Mucosa of stomach (tissue), 1 donor: ENCODE measurements at regions not wholly inside any gene's neighbourhood (a gene's known extent, or its start where the extent isn't known, plus 50 kb on each side); places are given as distances from the start of the nearest gene placed in this dataset.
A peak's percentile ranks its signal among the peaks of the same experiment; 100 is the strongest.

Source experiments
- H3K27me3 ChIP-seq: one replicate; pipeline ENCODE4 v1.7.0; 2013; ENCODE audit warnings: mild to moderate bottlenecking, low read length; ENCODE audit not compliant: control insufficient read depth, insufficient read depth
- H3K36me3 ChIP-seq: one replicate; pipeline ENCODE4 v1.7.0; 2013; ENCODE audit warnings: low read length; ENCODE audit not compliant: control insufficient read depth, insufficient read depth
- H3K4me1 ChIP-seq: one replicate; pipeline ENCODE4 v1.7.0; 2013; ENCODE audit warnings: mild to moderate bottlenecking, low read length; ENCODE audit not compliant: control insufficient read depth, insufficient read depth
- H3K4me3 ChIP-seq: one replicate; pipeline ENCODE4 v1.7.0; 2013; ENCODE audit warnings: low read length
- H3K9ac ChIP-seq: one replicate; pipeline ENCODE4 v1.7.0; 2013; ENCODE audit warnings: mild to moderate bottlenecking, low read length, moderate library complexity
- H3K9me3 ChIP-seq: one replicate; pipeline ENCODE4 v1.7.0; 2013; ENCODE audit warnings: mild to moderate bottlenecking, low read length, moderate library complexity; ENCODE audit not compliant: control insufficient read depth
- donor health status: Pancreatic carcinoma.

DNA sequence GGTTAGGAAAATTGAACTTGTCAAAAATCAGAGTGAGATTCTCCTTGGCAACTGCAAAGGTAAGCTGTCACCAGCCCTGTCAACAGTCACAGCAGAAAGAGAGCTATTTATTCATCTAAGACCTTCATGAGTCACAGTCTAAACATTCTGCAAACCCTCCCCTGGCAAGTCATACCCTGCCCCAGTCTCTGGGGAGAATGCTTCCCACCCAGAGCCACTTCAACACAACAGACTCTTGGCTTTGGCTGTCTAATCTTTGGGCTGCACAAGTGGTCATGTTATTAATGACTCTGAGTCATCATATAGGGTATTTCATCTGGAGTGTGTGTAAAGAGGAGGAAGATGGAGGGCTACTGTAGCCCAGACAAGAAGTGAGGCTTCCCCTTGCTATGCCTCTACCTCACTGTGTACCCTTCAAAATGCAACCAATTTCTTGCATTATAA is 153.4 kb downstream of the CCDC34 start:
- Histone ChIP-seq H3K9me3 (no peaks in the 10 kb centered on the region), H3K9ac (no peak overlapping the region), H3K4me3 (no peak overlapping the region), H3K36me3 (no peaks in the 10 kb centered on the region), H3K27me3 (no peaks in the 10 kb centered on the region), H3K4me1 (peaks cover 62% of the 10 kb centered on the region)

DNA sequence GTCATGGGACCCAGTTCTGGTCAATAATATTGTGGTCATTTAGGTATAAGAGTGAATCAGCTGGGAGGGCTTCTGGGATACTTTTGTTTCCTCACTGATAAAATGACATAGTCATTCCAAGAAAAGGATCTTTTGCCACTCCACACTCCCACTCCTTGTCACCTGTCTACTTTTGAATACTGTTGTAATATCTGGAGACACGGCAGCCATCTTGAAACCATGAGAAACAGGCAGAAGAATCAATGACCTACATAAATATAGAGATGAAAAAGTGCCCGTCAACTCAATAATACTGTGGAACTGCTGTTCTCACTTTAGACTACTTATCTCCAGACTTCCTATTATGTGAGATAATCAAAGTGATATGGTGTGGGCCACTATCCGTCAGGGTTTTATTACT is 154.2 kb downstream of the CCDC34 start:
- Histone ChIP-seq H3K4me3 (no peak overlapping the region), H3K9ac (no peak overlapping the region), H3K27me3 (no peaks in the 10 kb centered on the region), H3K36me3 (no peaks in the 10 kb centered on the region), H3K9me3 (no peaks in the 10 kb centered on the region), H3K4me1 (peaks cover 58% of the 10 kb centered on the region)

DNA sequence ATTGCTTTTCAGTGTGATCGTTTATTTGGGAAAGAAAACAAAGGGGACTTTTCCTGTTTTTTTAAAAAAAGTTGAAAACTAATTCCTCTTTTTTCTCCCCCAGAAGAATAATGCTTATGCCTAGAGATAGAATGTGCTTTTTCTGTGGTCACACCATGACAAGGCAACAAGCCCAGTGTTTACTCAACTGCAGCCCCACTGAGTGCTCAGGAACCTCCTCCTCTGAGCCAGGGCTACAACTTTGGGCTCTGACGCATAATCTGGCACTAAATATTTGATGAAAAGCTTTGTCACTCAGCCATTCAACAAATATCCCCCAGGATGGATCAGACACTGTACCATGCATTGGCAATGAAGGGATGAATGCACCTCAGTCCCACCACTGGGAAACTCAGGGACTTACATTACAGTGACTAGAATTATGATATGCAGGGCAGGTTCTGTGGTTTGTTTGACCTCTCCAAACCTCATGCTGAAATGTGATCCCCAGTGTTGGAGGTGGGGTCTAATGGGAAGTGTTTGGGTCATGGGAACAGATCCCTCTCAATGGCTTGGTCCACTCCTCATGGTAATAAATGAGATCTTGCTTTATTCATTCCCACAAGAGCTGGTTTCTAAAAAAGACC is 155.9 kb downstream of the CCDC34 start:
- H3K9ac ChIP-seq = no peak overlapping the region
- H3K27me3 ChIP-seq = no peaks in the 10 kb centered on the region
- no peaks in the 10 kb centered on the region for H3K36me3 ChIP-seq
- H3K9me3 ChIP-seq = no peaks in the 10 kb centered on the region
- H3K4me3 ChIP-seq = no peak overlapping the region
- H3K4me1 ChIP-seq = peaks cover 59% of the 10 kb centered on the region

DNA sequence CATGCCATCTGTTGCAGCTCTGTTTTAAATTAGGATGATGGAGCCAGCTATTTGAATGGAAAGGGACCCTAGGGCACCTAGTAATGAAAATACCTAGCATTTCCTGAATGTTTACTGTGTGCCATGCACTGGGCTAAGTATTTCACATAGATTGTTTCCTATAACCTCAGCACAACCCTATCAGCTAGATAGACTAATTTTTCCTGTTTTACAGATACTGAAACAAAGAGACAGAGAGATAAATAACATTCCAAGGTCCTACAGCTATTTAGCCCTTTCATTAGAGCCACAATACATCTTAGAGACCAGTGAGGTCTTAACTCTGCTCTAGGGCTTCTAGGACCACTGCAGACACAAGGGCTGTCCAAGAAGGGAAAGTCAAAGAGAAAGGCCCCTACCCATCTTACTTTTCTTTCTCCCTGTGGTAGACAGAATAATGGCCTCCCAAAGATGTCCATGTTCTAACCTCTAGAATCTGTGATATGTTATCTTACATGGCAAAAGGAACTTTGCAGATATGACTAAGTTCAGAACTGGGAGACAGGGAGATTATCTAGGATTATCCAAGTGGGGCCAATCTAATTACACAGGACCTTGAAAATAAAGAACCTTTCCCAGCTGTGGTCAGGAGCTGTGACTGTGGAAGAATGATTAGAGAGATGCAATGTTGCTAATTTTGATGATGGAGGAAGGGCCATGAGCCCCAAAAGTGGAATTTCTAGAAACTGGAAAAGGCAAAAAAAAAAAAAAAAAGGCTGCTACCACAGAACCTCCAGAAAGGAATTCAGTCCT is 157.0 kb downstream of the CCDC34 start:
- Histone ChIP-seq H3K27me3 (no peaks in the 10 kb centered on the region), H3K36me3 (no peaks in the 10 kb centered on the region), H3K4me3 (no peak overlapping the region), H3K9ac (no peak overlapping the region), H3K4me1 (peaks cover 70% of the 10 kb centered on the region), H3K9me3 (no peaks in the 10 kb centered on the region)

DNA sequence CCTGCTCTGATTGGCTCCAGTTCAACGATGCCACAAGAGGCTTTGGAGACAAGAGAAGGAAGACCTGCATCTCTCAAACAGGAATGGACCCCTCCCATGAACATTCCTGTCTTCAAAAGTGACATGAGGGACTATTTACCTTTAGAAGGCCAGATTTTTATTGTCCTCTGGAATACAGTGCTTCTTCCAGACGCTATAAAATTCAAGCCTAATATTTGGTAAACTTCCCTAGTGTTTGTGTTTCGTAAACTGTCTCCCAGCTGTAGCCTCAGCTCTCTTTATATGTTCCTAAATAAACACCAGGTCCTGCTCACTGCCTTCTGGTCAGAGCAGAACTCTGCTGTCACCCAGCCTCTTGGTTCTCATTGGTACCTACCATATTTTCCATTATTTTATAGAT is 157.8 kb downstream of the CCDC34 start:
- Histone ChIP-seq H3K27me3 (no peaks in the 10 kb centered on the region), H3K4me1 (peaks cover 71% of the 10 kb centered on the region), H3K9ac (no peak overlapping the region)

DNA sequence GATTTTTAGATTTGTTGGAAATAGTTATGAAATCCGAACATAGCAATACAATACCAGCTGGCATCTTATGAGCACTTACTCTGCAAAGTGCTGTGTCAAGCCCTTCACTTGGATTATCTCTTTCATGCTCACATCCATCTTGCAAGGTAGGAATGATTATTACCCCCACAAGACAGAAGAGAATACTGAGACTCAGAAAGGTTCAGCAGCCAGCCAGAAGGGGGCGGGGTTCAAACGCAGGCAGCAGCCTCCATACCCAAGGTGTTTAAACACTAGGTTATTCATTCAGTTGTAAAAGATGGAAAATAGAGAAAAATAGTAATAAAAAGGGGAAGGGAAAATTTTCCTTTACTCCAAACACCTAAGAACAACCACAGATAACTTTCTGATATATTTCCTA is 158.5 kb downstream of the CCDC34 start:
- peaks cover 65% of the 10 kb centered on the region for H3K4me1 ChIP-seq
- H3K9me3 ChIP-seq = no peaks in the 10 kb centered on the region
- no peaks in the 10 kb centered on the region for H3K36me3 ChIP-seq
- H3K4me3 ChIP-seq = no peak overlapping the region
- H3K9ac ChIP-seq = no peak overlapping the region
- no peaks in the 10 kb centered on the region for H3K27me3 ChIP-seq

More for the DNA sequence above, 157.8 kb downstream of the CCDC34 start:
- Histone ChIP-seq H3K36me3 (no peaks in the 10 kb centered on the region), H3K9me3 (no peaks in the 10 kb centered on the region), H3K4me3 (no peak overlapping the region)

DNA sequence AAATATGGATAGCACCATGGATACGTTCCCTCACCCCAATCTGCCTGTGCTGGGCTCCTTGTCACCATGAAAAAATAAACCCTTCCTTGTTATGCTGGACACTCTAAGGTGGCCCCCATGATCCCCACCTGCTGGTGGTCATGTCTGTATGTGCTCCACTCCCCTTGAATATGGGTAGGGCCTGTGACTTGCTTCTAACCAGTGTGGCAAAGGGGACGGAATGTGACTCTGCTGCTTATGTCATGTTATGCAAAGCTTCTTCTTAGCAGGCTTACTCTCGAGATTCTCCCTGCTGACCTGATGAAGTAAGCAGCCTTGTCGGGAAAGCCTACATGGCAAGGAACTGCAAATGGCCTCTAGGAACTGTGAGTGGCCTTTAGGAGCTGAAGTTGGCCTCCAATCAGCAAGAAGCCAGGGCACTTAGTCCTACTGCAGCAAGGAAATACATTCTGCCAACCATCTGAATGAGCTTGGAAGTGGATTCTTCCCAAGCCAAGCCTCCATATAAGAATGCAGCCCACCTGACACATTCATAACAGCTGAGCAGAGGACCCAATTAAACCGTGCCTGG is 159.9 kb downstream of the CCDC34 start:
- no peaks in the 10 kb centered on the region for H3K9me3 ChIP-seq
- no peak overlapping the region for H3K9ac ChIP-seq
- H3K4me1 ChIP-seq = peaks cover 51% of the 10 kb centered on the region
- H3K4me3 ChIP-seq = no peak overlapping the region
- H3K27me3 ChIP-seq = no peaks in the 10 kb centered on the region
- H3K36me3 ChIP-seq = no peaks in the 10 kb centered on the region

DNA sequence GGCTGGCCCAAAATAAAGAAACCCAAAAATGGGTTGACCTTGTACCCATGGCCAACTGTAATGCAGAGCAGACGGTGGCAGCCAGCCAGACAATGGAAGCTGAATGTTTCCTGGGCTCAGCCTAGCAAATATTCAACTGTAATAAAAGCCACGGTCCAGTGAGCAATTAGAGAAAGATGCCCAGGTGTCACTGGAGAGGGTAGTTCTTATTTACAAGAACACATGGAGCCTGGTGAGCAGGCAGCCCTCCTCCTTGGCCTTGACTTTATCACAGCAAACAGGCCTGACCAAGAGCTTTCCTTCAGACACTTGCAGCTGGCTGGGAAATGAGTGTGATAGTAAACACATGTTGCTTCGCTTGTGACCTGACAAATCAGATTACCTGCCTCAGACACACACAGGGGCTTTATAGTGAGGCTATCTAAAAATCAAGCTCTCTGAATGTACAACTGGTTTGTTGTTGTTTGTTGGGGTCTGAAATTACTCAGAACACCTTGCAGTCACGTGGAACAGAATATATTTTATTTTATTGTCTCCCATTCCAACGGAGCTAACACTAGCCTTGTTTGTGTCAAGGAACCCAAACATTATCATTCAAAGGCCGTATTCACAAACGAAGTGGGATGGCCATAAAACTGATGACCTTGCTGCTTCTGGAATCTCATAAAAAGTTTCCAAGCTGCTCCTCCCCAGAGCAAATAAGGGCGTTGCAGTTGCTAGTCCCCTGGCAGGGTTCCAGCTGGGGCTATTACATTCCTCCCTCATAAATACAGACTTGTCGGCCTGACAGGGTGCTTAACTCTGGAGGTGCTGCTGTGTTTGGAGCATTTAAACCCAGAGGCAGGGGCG is 161.1 kb downstream of the BBOX1 start:
- Histone ChIP-seq H3K9ac (peak overlapping the region; percentile 7), H3K36me3 (no peaks in the 10 kb centered on the region), H3K4me3 (no peak overlapping the region), H3K27me3 (no peaks in the 10 kb centered on the region), H3K4me1 (peaks cover 54% of the 10 kb centered on the region), H3K9me3 (no peaks in the 10 kb centered on the region)

DNA sequence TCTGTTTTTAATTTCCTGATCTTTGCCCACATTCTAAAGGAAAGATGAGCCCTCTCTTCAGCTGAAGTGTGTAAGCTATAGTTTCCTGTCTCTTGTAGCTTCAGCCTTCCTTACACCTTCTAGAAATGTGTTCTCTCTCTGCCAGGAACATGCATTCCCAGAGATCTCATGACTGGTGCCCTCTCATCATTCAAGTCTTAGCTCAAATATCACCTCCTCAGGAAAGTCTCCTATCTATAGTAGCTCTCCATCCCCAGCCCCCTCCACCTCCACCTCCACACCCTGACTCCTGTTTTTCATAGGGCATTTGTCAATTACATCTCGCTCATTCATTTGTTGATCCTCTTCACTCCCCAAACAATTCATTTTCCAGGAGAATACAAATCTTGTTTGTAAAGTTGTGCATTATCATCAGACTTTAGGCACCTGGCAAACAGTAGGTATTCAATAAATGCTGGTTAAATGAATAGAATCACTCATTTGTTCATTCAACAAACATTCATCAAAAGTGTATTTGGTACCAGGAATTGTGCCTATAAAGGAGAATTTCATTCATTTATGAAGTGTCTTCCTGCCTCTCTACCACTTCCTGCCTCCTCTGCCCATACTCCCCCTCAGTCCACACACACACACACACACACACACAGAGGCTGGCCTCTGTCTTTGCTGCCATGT is 160.3 kb downstream of the BBOX1 start:
- Histone ChIP-seq H3K27me3 (no peaks in the 10 kb centered on the region), H3K4me3 (no peak overlapping the region), H3K36me3 (no peaks in the 10 kb centered on the region), H3K9ac (no peak overlapping the region), H3K9me3 (no peaks in the 10 kb centered on the region), H3K4me1 (peaks cover 51% of the 10 kb centered on the region)

DNA sequence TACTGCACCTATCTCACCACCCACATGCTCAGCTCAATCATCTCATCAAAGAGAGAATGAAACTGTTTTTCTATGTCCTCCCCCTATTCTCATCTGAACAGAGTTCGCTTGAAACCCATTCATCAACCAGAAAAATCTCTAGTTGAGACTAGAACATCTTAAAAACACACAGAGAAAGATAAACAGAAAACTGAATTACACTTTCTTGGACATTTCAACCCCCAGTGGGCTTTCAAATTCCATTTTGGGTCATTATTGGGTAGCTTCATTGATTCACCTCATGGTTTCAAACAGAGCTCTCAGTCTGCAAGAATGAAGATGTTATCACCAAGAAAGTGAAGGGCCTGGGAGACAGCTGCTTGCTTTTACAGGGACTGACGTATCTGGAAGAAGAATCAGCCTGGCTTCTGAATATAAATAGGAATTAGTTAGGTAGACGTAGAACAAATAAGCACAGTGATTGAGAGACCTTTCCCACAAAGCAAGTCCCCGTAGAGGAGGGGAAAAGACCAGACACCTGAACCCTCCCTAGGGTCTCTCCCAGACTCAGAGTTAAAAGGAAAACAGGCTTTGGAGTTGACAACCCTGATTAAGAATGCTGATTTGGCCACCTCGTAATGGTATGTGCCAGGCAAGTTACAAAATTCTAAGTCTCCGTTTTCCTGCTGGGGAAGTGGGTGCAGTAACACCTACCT is 155.7 kb downstream of the BBOX1 start:
- peaks cover 20% of the 10 kb centered on the region for H3K4me1 ChIP-seq
- H3K4me3 ChIP-seq = no peak overlapping the region
- H3K9ac ChIP-seq = no peak overlapping the region
- no peaks in the 10 kb centered on the region for H3K27me3 ChIP-seq
- H3K9me3 ChIP-seq = no peaks in the 10 kb centered on the region
- no peaks in the 10 kb centered on the region for H3K36me3 ChIP-seq

DNA sequence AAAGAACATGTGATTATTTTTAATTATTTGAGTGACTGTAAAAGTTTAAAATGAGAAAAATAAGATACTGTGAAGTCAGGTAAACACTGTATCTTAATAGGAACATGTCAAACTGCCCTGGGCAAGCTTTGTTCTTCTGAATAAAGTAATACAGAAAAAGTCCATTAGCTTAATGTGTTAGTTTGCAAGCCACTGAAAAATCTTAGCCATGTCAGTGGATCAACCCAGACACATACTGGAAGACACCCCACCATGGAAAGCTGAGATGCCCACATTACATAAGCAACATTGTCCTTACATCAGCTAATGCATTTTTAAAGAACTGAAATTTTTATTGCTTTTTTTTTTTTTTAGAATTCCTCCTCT is 155.2 kb downstream of the BBOX1 start:
- Histone ChIP-seq H3K4me3 (no peak overlapping the region), H3K9me3 (no peaks in the 10 kb centered on the region), H3K27me3 (no peaks in the 10 kb centered on the region), H3K36me3 (no peaks in the 10 kb centered on the region), H3K9ac (no peak overlapping the region), H3K4me1 (peaks cover 15% of the 10 kb centered on the region)
